HG03571 (cell line): ENCODE measurements at regions not wholly inside any gene's neighbourhood (a gene's known extent, or its start where the extent isn't known, plus 50 kb on each side); places are given as distances from the start of the nearest gene placed in this dataset.

Source experiments
- ATAC-seq: cut with Tn5 transposase; IDR thresholded peaks from one replicate; pipeline ENCODE4 v1.9.1; 2021; ENCODE audit not compliant: unreplicated experiment

DNA sequence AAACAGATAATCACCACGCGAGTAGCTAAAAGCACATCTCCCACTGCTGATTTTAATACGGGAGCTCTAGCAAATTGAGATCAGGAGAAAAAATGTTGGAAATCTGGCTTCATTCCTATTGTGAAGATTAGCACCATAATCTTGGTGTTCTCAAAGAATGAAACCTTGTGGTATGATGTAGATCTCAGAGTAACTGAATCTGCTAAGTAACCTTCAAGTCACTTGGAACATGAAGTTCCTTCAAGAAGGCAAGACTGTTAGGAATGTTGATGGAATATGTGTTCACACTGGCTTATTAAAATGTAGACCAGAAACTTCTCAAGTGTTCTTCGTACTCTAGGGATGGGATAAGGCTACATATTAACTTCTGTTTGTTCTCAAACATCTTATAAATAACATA, 117.4 kb upstream of the CHRM3 start:
- no peak for ATAC-seq

DNA sequence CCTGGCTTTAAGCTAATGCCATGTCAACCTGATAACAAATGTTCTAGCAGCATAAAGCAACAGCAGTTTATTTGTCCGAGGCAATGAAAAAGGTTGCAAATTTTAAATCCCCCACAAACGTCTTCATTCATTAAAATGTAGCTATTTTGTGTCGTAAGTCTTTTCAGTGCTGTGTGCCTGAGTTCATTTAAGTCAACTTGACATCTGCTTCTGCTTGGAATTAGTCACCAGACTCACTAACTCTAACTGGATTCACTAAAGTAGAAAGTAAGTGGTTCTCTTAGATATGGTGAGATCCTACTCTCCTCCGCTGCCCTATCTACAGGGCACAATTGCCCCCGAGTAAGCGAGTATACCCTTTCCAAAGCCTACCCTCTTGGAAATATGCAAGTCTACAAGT, 118.4 kb upstream of the CHRM3 start:
- no peak for ATAC-seq

DNA sequence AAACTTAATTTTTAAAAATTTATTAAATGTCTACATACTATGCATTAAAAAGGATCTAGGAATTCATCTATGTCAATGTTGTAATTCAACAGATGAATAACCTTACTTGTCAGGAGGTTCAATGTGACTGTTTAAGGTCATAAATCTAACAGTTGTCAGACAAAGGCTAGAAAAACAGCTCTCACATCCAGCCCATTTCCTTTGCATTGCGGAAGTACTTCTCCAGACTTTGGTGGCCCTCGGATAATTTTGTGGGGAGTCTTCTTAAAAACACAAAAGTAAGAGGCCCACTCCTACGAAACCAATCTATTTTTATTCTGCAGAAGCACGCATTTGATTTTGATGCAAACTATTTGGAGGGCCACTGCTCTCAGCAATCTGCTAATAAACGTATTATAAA, 122.6 kb upstream of the CHRM3 start:
- ATAC-seq: no peak

DNA sequence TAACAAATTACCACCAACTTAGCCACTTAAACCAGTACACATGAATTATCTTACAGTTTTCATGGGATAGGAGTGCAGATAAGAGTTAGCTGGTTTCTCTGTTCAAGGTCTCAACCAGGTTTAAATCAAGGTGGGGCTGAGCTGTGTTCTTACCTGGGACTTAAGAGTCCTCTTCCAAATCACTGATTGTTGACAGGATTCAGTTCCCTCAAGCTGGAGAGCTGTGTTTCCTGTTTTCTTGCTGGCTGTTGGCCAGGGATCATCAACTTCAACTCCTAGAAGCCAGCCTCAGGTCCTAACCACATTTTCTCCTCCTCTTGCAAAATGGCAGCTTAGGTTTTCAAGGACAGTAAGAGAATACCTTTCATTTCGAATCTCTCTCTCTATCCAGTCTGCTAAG, 123.8 kb upstream of the CHRM3 start:
- no peak for ATAC-seq

DNA sequence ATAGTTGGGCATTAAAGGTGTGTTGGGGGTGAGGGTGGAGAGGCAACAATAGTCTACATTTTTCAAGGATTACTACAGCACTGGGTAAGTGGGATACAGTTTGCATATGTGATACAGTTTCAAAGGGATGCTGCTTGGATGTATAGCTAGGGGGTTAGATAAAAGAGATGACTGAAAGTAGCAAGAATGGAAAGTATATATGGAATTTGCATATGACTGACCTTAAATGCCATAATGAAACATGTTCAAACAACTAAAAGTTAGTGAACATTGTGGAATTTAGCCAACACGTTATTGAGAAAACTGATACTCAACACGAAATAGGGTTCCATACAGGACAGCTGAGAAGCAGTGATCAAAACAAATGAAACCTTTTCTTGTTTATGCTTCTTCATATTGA, 124.8 kb upstream of the CHRM3 start:
- no peak for ATAC-seq

DNA sequence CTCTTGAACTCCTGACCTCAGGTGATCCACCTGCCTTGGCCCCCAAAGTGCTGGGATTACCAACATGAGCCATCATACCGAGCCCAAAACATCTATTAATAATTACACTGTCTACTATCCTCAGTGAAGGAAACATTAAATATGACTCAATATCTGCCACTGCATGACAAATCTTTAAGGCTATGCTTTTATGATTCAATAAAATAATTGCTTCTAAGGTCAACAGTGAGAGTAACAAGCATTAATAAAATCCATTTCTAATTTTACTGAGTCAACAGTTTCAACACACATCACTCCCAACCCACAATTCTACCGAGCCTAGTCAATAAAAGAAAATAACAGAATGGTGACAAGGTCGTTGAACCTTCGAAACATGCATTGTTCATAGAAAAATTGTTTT, 125.5 kb upstream of the CHRM3 start:
- no peak for ATAC-seq

DNA sequence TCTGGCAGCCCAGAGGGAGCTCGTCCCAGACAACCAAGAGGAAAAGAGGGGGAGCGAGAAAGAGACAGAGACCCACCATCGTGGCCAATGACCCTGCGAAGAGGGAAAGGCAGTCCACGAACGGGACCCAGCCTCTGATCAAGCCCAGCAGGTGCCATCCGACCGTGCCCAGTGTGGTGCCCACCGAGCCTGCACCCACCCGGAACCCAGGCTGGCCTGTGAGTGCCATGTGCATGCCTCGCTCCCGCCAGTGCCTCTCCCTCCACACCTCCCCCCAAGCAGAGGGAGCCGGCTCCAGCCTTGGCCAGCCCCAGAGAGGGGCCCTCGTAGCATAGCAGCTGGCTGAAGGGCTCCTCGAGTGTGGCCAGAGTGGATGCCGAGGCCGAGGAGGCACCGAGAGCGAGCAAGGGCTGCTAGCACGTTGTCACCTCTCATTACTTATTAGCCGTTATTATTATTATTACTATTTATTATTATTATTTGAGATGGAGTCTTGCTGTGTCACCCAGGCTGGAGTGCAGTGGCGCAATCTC, 130.7 kb upstream of the CHRM3 start:
- ATAC-seq: no peak

DNA sequence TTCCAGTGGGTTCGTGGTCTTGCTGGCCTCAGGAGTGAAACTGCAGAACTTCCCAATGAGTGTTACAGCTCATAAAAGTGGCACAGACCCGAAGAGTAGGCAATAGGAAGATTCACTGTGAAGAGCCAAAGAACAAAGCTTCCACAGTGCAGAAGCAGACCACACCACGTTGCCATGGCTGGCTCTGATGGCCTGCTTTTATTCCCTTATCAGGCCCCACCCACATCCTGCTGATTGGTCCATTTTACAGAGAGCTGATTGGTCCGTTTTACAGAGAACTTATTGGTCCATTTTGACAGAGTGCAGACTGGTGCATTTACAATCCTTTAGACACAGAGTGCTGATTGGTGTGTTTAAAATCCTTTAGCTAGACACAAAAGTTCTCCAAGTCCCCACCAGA, 131.4 kb upstream of the CHRM3 start:
- no peak for ATAC-seq

DNA sequence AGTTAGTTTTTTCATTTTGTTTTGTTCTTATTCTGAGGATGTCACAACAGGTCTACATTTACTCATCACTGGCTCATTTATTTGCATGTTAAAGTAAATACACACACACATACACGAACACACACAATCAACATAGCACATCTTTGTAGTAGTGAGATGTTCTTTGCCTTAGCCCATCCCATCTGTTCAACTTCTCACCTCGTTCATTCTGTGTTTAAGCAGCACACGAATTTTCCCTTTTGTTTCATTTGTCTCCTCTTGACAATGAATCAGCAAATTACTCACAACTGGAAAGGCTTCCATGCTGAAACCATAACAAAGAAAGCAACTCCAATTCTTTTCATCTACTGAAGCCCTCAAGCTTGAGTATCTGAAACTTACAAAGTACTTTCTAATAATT, 133.3 kb upstream of the CHRM3 start:
- ATAC-seq: no peak

DNA sequence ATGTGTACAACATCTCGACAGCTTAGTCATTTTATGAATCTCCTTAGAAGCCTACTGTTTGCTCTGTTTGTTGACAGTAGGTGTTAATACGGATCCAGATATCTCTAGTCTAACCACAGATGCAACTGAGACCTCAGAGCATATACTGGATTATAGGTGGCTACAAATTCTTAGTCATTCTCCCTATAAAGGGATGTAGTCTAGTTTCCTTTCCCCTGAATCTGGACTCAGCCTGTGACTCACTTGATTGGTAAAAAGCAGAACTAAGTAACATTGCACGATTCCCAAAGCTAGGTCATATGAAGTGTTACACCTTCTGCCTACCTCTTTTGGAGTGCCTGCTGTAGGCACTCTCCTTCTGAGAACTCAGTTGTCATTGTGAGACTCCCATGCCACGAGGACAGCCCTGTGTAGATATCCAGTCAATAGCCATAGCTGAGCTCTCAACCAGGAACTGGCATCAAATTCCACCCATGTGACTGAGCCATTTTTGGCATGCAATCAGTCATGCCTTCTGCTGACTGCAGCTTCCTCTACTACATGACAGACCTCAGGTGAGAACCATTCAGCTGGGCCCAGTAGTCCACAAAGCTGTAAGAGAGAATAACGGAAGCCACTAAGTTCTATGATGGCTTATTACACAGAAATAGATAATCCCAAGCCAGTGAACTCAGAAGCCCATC, 135.9 kb upstream of the CHRM3 start:
- no peak for ATAC-seq

DNA sequence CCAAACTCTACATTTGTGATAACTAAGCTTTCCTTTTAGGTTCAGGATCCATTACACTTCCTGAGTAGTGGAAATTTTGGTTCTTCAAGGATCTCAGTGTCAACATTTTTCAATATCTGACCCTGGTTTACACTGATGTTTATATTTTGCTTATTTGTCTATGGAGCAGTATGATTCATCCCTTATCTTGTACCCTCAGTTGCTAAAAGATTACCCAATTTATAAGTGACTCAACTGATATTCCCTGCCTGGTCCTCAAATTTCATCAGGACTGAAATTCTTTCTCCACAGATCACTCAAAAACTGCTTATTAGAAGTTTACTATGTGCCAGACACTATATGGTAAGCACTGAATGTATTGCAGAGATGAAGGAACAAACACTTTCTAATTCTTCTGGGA, 139.1 kb upstream of the CHRM3 start:
- no peak for ATAC-seq

DNA sequence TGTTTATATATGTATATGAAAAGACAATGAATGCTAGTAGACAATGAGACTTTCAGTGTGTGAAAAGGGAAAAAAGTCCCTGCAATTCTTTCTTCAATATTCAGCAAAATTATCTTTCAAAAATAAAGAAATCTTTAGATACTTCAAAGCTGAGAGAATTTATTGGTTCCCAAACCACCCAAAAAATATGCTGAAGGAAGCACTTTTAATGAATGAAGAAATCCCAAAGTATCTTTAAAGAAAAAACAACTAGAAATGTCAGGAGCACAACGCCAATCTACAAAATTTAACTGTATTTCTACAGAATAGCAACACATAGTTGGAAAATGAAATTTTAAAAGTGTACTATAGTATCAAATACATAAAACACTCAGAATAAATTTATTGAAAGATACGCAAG, 142.3 kb upstream of the CHRM3 start:
- ATAC-seq: no peak

DNA sequence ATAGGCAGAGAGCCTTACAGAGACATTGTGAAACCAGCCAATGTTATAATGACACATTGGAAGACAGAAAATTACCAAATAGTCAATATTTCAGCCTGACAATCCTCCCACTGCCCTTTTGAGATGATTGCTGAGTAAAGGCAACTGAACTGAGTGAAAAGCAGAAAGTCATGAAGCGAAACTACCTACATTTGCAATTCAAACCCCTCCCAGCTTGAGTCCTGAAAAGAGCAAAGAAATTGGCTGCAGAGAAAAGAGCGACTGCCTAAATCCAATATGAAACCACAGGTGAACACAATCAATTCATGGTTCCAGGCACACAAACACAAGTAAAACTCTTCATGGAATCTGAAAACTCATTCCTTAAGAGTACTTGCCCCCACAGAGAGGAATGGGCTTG, 143.4 kb upstream of the CHRM3 start:
- no peak for ATAC-seq

DNA sequence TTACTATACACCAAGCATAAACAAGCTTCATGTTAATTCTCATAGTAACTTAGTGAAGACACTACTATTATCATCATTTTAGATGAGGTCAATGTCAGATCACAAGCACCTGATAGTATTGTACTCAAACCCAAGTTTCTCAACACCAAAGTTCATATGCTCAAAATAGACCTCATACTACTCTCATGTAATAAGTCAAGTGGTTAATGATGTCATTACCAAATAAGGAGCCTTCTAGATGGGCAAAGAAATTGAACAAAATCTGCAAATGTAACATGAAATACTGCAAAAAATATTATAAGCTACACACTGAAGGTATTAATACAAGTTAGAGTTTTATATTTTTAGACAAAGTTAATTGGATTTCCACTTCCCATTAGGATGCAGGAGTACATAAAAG, 144.0 kb upstream of the CHRM3 start:
- ATAC-seq: no peak

DNA sequence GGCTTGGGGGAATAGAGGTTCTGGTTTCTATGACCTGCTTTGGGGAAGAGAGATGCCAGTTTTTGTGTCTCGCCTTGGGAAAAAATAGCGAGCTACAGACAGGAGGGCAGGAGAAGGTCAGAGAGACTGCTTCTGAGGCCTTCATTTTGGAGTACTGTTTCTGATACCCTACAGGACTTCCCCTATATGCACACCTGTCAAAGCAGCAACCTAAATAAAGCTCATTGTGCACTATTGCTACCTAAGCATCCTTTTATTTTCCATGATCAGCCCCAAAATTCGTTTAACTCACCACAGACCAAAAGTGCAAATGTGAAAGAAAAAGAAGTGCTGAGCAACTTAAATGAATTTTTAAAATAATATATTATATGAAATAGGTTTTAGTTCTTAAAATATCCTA, 145.6 kb upstream of the CHRM3 start:
- ATAC-seq: no peak

DNA sequence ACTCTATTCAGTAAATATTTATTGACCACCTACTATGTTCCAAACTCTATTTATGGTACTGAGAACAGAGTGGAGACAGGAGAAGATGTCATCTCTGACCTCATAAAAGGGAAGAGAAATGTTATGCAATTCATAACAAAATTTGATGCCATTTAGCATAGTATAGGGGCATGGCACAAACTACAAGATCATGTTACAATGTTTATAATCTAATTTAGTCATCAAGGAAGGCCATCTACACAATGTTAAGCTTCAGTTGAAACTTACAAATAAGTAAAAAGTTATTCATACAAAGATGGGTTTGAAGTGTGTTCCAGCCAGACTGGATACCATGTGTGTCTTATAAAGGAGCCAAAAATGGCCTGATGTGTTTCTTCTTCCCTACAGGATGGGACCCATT, 146.8 kb upstream of the CHRM3 start:
- no peak for ATAC-seq

DNA sequence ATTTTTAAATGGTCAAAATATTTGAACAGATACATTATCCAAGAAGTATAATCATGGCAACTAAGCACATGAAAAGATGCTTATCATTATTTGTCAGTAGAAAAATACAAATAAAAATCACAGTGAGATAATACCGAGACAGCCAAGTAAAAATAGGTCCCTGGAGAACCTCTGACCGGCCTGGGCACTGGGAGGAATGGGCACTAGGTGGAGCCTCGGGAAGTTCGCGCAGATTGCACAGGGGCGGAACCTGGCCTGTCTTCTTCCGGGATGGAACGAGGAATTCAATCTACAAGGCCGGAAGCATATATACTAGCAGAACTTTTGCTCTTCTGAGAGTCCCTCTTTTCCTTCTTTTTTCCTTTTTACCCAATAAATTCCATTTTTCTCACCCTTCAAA, 148.5 kb upstream of the CHRM3 start:
- no peak for ATAC-seq

DNA sequence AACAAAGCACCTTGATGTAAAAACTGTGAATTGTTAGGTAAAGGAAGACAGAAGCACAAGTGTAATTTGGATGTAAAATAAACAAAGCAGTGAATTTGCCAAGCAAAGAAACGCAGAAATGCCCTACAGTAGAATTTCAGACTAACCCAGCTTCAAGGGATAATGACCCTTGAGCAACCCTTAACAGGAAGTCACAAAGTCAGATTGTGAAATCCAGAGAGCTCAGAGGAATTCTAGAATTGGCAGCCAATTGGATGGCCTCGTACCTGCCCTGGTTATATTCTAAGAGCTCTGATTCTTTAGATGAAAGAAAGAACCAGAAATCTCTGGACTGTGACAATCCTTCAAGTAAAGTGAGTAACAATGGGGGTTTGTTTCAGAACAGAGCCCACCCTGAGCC, 152.7 kb upstream of the CHRM3 start:
- ATAC-seq: no peak

DNA sequence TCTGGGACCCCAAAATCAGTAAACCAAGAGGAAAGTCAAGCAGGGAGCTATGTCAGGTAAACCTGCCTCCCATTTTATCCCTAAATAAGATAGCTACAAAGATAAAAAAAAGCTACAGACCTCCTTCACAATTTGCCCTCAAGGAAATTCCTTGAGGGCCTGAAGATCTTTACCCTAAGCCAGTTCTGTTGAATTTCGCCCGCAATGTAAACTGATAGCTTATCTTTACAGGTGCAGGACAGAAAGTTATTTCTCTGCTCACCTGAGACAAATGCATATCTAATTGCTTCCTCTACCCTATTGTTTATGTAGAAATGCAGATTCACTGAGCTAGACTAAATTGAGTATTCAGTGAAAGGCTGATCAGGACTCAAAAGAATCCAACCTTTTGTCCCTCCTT, 153.4 kb upstream of the CHRM3 start:
- no peak for ATAC-seq

DNA sequence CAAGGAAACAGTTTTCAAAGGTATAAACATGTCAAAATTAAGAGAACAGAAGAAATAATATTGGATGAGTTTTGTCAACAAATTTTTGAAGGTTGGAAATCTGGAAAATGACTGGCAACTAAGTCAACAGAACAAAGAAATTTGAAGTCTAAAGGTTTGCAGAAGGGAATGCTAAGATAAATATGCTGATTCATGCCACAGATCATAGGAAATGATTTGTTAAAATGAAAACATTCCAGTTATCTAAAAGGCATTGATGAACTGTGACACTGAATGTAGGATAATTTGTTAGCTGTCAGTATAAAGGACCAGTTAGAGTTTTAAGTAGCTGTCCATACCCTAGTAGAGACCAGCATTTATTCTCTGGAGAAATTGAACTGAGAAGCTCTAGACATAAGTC, 157.9 kb upstream of the CHRM3 start:
- ATAC-seq: no peak

DNA sequence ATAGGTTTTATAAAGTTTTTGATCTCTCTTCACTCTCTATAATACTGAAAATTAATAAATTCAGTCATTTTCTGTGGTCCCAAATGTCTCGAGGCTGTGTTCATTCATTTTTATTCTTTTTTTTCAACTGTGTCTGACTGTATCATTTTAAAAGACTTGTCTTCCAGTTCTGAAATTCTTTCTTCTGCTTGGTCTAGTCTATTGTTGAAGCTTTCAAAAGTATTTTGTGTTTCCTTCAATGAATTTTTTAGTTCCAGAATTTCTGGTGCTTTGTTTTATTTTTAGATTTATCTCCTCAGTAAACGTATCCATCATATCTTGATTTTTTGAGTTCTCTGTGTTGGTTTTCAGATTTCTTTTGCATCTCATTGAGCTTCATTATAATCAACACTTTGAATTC, 161.0 kb upstream of the CHRM3 start:
- ATAC-seq: no peak

DNA sequence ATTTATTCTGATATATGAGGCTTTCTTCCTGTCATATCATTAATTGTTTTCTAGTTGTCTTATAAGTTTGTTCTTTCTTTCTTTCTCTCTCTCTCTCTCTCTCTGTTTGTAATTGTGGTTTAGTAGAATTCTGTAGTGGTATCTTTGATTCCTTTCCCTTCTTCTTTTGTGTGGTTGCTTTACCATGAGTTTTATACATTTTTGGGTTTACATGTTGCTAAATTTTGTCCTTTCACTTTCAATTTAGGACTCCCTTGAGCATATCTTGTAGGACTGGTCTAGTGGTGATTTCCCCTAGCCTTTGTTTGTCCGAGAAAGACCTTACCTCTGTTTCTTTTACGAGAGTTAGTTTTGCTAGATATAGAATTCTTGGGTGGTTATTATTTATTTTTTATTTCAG, 162.3 kb upstream of the CHRM3 start:
- no peak for ATAC-seq

DNA sequence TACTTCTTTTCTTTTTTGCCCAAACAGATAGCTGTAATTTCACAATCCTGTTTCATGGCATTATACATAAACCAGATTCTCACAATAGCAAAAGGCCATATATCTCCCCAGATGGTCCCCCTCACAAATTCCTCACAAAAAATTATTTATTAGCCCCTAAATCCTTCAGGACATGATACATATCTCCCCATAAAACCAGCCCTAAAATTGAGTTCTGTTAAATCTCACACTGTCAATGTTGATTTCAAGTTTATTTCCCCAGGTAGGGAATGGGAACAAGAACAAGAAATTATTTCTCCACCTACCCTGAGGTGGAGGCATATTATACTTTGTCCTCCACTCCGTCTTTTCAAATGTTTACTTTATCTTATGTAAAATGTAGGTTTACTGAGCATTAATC, 163.4 kb upstream of the CHRM3 start:
- ATAC-seq: no peak
